Smooth muscle cell (in vitro differentiated cells): ENCODE measurements at regions not wholly inside any gene's neighbourhood (a gene's known extent, or its start where the extent isn't known, plus 50 kb on each side); places are given as distances from the start of the nearest gene placed in this dataset.

ENCODE experiments used
- DNase-seq: peaks from one replicate; lab custom pipeline; 2025; ENCODE audit not compliant: unreplicated experiment; lab: John Stamatoyannopoulos, UW
- H2AFZ ChIP-seq: fragments of 200-600 bp; sonication (generic); 2 replicates; pipeline ENCODE4 v1.6.0; 2016; ENCODE audit warnings: antibody characterized with exemption, low read depth, mild to moderate bottlenecking
- H3F3A ChIP-seq: fragments of 200-600 bp; sonication (generic); 2 replicates; pipeline ENCODE4 v1.6.0; 2017; ENCODE audit warnings: antibody characterized with exemption, low read depth
- H3K27ac ChIP-seq: fragments of 200-600 bp; sonication (generic); 2 replicates; pipeline ENCODE4 v1.5.1; 2016; ENCODE audit warnings: low read depth, mild to moderate bottlenecking
- H3K27me3 ChIP-seq: fragments of 200-600 bp; sonication (generic); 2 replicates; pipeline ENCODE4 v1.6.1; 2016; ENCODE audit warnings: low read depth, mild to moderate bottlenecking
- H3K36me3 ChIP-seq: fragments of 200-600 bp; sonication (generic); 2 replicates; pipeline ENCODE4 v1.5.1; 2016; ENCODE audit warnings: low read depth
- H3K4me1 ChIP-seq: fragments of 200-600 bp; sonication (generic); 2 replicates; pipeline ENCODE4 v1.5.1; 2016; ENCODE audit warnings: low read depth
- H3K4me2 ChIP-seq: fragments of 200-600 bp; sonication (generic); 2 replicates; pipeline ENCODE4 v1.6.0; 2016; ENCODE audit warnings: mild to moderate bottlenecking
- H3K4me3 ChIP-seq: fragments of 200-600 bp; sonication (generic); 2 replicates; pipeline ENCODE4 v1.5.1; 2016; ENCODE audit warnings: mild to moderate bottlenecking
- H3K79me2 ChIP-seq: fragments of 200-600 bp; sonication (generic); 2 replicates; pipeline ENCODE4 v1.6.0; 2016; ENCODE audit warnings: low read depth, mild to moderate bottlenecking
- H3K9ac ChIP-seq: fragments of 200-600 bp; sonication (generic); 2 replicates; pipeline ENCODE4 v1.6.0; 2016; ENCODE audit warnings: low read depth
- H3K9me3 ChIP-seq: fragments of 200-600 bp; sonication (generic); replicated peaks from 2 replicates; pipeline ENCODE4 v1.5.1; 2016; ENCODE audit warnings: low read depth
- H4K20me1 ChIP-seq: fragments of 200-600 bp; sonication (generic); 2 replicates; pipeline ENCODE4 v1.6.0; 2016; ENCODE audit warnings: low read depth
- CTCF ChIP-seq: fragments of 200-600 bp; sonication (generic); IDR thresholded peaks from 2 replicates; pipeline ENCODE4 v1.5.1; 2017; ENCODE audit warnings: borderline replicate concordance, mild to moderate bottlenecking, antibody characterized with exemption; ENCODE audit not compliant: insufficient read depth, poor library complexity, severe bottlenecking
- WGBS: methylation state at CpG from one replicate; pipeline ENCODE4 v1.1.7; 2016; ENCODE audit warnings: low lambda C conversion rate; 5-methylcytosine and 5-hydroxymethylcytosine counted together

- H3K27me3 ChIP-seq, result no peaks in the 10 kb centered on the region
- H3K4me1 ChIP-seq, result no peaks in the 10 kb centered on the region
- H3F3A ChIP-seq, result no peaks in the 10 kb centered on the region
- no peak overlapping the region for H3K27ac ChIP-seq
- TF ChIP-seq CTCF, result no peak
- no peak overlapping the region for H2AFZ ChIP-seq
- H3K9ac ChIP-seq, result no peak overlapping the region
- no peaks in the 10 kb centered on the region for H3K36me3 ChIP-seq
- H3K9me3 ChIP-seq, result no peaks in the 10 kb centered on the region
- H3K79me2 ChIP-seq, result no peaks in the 10 kb centered on the region
- WGBS, result 82% methylated on average over 2 of the region's 2 CpGs
- H3K4me2 ChIP-seq, result no peak overlapping the region
- no peaks in the 10 kb centered on the region for H4K20me1 ChIP-seq
- DNase-seq, result no peak
- H3K4me3 ChIP-seq, result no peak overlapping the region
Observed at GRCh38 chr10:131615150-131615549, 285.7 kb upstream of the PPP2R2D start.

DNA sequence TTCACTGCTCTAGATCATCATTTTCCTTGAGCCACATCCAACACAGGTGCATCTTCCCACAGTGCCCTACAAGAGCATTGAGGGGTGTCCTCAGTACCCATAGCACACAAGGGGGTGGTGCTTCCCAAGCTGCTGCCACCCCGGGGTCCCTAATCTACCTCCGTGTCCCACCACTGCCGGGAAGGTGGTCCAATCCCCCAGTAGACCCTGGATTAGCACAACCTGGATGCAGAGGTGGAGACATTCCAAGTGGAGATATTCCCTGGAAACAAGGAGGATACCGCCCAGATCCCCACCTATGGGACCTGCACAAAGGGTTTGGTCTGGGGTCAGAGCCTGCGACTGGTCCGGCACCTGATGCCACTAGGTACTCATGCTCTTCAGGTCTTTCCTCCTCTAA, 284.8 kb upstream of the PPP2R2D start:
- H3F3A ChIP-seq, result no peaks in the 10 kb centered on the region
- H2AFZ ChIP-seq, result no peak overlapping the region
- no peaks in the 10 kb centered on the region for H3K27me3 ChIP-seq
- H3K9me3 ChIP-seq, result no peaks in the 10 kb centered on the region
- no peaks in the 10 kb centered on the region for H4K20me1 ChIP-seq
- DNase-seq, result no peak
- WGBS, result 94% methylated on average over 6 of the region's 6 CpGs
- no peaks in the 10 kb centered on the region for H3K4me1 ChIP-seq
- H3K4me3 ChIP-seq, result no peak overlapping the region
- H3K79me2 ChIP-seq, result no peaks in the 10 kb centered on the region
- no peak overlapping the region for H3K4me2 ChIP-seq
- H3K36me3 ChIP-seq, result no peaks in the 10 kb centered on the region
- no peak overlapping the region for H3K9ac ChIP-seq
- TF ChIP-seq CTCF, result no peak
- no peak overlapping the region for H3K27ac ChIP-seq

- Histone ChIP-seq H3F3A (no peaks in the 10 kb centered on the region), H3K79me2 (no peaks in the 10 kb centered on the region), H2AFZ (no peak overlapping the region), H3K9ac (no peak overlapping the region), H3K4me2 (no peak overlapping the region), H3K27ac (no peak overlapping the region), H3K9me3 (no peaks in the 10 kb centered on the region), H3K4me1 (no peaks in the 10 kb centered on the region), H4K20me1 (no peaks in the 10 kb centered on the region), H3K4me3 (no peak overlapping the region), H3K36me3 (no peaks in the 10 kb centered on the region), H3K27me3 (no peaks in the 10 kb centered on the region)
- WGBS, result 90% methylated on average over 30 of the region's 36 CpGs
- DNase-seq, result no peak
- TF ChIP-seq CTCF, result no peak
Observed at GRCh38 chr10:131617113-131617858, 283.5 kb upstream of the PPP2R2D start.
